ENCODE measurements at regions not wholly inside any gene's neighbourhood (a gene's known extent, or its start where the extent isn't known, plus 50 kb on each side); places are given as distances from the start of the nearest gene placed in this dataset.

DNA sequence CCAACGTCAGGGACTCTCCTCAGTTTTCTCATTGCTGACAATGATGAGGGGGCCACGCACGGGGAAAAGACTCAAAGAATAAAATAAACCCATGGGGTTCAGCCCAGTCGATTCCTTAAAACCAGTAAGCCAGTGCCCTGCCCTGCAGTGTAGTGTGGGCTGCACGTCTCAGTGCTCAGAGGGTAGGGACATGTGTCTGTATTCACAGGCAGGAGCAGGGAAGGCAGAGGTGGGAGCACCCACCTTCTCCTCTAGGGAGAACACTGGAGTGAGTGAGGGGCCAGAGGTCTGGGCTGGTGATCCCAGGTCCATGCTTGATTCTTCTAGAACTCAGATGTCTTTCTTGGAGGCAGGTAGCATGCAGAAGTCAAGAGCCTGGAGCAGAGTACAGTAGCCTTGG lies 303.6 kb downstream of the MATN1 start:
- TF ChIP-seq POLR2A (IDR thresholded peaks at IDR 0.05; ENCODE audit: low read length) = no peak
- TF ChIP-seq GATA1 (IDR thresholded peaks at IDR 0.05; ENCODE audit: low read depth, low read length) = no peak

Data from erythroblast (primary cell).